ENCODE measurements at regions not wholly inside any gene's neighbourhood (a gene's known extent, or its start where the extent isn't known, plus 50 kb on each side); places are given as distances from the start of the nearest gene placed in this dataset.

- no peak for TF ChIP-seq CTCF (conservative IDR thresholded peaks at IDR 0.05; ENCODE audit: low read depth)
- ChIA-PET CTCF (interaction anchor here (0.6 kb wide), 1 partner anchor 271 kb away, joined by 5 read pairs; no protein-coding TSS in a partner anchor), POLR2A (ENCODE audit: low non-redundant PET) (no interaction called here)
- no peak overlapping the region for H3K27ac ChIP-seq
- DNase-seq (ENCODE audit: low spot score): no peak
These were observed 50.2 kb upstream of the PHYHIPL start for GRCh38 chr10:59126261-59126660.

All from RWPE1 (cell line).